Panc1 (cell line): ENCODE measurements at regions not wholly inside any gene's neighbourhood (a gene's known extent, or its start where the extent isn't known, plus 50 kb on each side); places are given as distances from the start of the nearest gene placed in this dataset.

ENCODE experiments used
- ATAC-seq: fragments of 200-7000 bp; cut with Tn5 transposase; 2 replicates; pipeline ENCODE4 v1.9.1; 2020; ENCODE audit warnings: mild to moderate bottlenecking, moderate library complexity
- BruUV-seq: library from RNA; stranded (reverse); fragments of 400-500 nt; replicated peaks from 2 replicates; lab custom pipeline; 2021; lab: Mats Ljungman, UMichigan
- CTCF ChIA-PET: fragments of 300-600 bp; sonication (Branson Sonifier 250); formaldehyde crosslinking; loops from one replicate; lab custom pipeline; 2022; ENCODE audit warnings: antibody characterized with exemption; lab: Charles Lee
- POLR2A ChIA-PET: fragments of 300-600 bp; sonication (Branson Sonifier 250); formaldehyde crosslinking; loops from one replicate; lab custom pipeline; 2022; ENCODE audit warnings: antibody characterized with exemption; lab: Charles Lee
- DNase-seq: peaks from one replicate; pipeline ENCODE4 v3.0.0-alpha.2; 2010; ENCODE audit warnings: low read depth, low spot score
- H3K27ac ChIP-seq: 2 replicates; pipeline ENCODE4 v1.5.1; 2011; ENCODE audit warnings: mild to moderate bottlenecking, low read length, inconsistent platforms
- H3K27me3 ChIP-seq: fragments of 200-500 bp; sonication (Bioruptor generic); 2 replicates; pipeline ENCODE4 v1.6.0; 2014; ENCODE audit warnings: low read length, inconsistent platforms; ENCODE audit not compliant: control insufficient read depth, insufficient read depth
- H3K36me3 ChIP-seq: fragments of 200-500 bp; sonication (Bioruptor generic); 2 replicates; pipeline ENCODE4 v1.5.1; 2014; ENCODE audit warnings: inconsistent platforms, mild to moderate bottlenecking, low read length, moderate library complexity; ENCODE audit not compliant: control insufficient read depth, insufficient read depth
- H3K4me1 ChIP-seq: 2 replicates; pipeline ENCODE4 v1.5.1; 2011; ENCODE audit warnings: inconsistent platforms, mild to moderate bottlenecking, low read length, moderate library complexity; ENCODE audit not compliant: control insufficient read depth, insufficient read depth
- H3K4me3 ChIP-seq, 2 experiments: 2 replicates each; pipeline ENCODE4 v1.5.1; 2011 to 2012; ENCODE audit warnings: low read depth in 2 of 2, low read length in 2 of 2, mild to moderate bottlenecking in 2 of 2, inconsistent platforms in 1 of 2, moderate library complexity in 1 of 2
- H3K9me3 ChIP-seq: fragments of 200-500 bp; sonication (Bioruptor generic); 2 replicates; pipeline ENCODE4 v1.5.1; 2014; ENCODE audit warnings: low read depth, mild to moderate bottlenecking, inconsistent platforms, low read length, moderate library complexity; ENCODE audit not compliant: control insufficient read depth, insufficient read depth
- POLR2AphosphoS5 ChIP-seq: IDR thresholded peaks from 2 replicates; pipeline ENCODE4 v1.6.1; 2012; ENCODE audit warnings: mild to moderate bottlenecking, low read depth, low read length, moderate library complexity
- SIN3A ChIP-seq: IDR thresholded peaks from 2 replicates; pipeline ENCODE4 v1.6.1; 2012; ENCODE audit warnings: low read depth, mild to moderate bottlenecking, low read length, moderate library complexity, borderline replicate concordance; ENCODE audit not compliant: insufficient read depth
- TCF7L2 ChIP-seq: IDR thresholded peaks from 2 replicates; pipeline ENCODE4 v1.6.1; 2011; ENCODE audit warnings: mild to moderate bottlenecking, low read depth, low read length, inconsistent platforms
- in situ Hi-C: cut with HindIII; loops from 2 replicates; pipeline ENCODE4 v1.10.0; 2016; ENCODE audit warnings: low sequenced_read_pairs, low pct_unique_long_range_greater_than_20kb
- intact Hi-C: fragments of 100-400 bp; cut with micrococcal nuclease; formaldehyde crosslinking; loops from one replicate; pipeline ENCODE4 v1.10.0; 2022; ENCODE audit not compliant: unreplicated experiment
- TF ChIP-seq, protein P1 (sequence below), 2 experiments: IDR thresholded peaks; 2 replicates each; pipeline ENCODE4 v1.6.1; 2011 to 2012; ENCODE audit warnings: low read depth in 2 of 2, control low read depth in 1 of 2, low read length in 1 of 2, mild to moderate bottlenecking in 1 of 2, moderate library complexity in 1 of 2; ENCODE audit not compliant: insufficient read depth in 1 of 2
- TF ChIP-seq, protein P2 (sequence below): fragments of 450-650 bp; IDR thresholded peaks from 2 replicates; pipeline ENCODE4 v1.5.1; 2017; ENCODE audit warnings: mild to moderate bottlenecking

DNA sequence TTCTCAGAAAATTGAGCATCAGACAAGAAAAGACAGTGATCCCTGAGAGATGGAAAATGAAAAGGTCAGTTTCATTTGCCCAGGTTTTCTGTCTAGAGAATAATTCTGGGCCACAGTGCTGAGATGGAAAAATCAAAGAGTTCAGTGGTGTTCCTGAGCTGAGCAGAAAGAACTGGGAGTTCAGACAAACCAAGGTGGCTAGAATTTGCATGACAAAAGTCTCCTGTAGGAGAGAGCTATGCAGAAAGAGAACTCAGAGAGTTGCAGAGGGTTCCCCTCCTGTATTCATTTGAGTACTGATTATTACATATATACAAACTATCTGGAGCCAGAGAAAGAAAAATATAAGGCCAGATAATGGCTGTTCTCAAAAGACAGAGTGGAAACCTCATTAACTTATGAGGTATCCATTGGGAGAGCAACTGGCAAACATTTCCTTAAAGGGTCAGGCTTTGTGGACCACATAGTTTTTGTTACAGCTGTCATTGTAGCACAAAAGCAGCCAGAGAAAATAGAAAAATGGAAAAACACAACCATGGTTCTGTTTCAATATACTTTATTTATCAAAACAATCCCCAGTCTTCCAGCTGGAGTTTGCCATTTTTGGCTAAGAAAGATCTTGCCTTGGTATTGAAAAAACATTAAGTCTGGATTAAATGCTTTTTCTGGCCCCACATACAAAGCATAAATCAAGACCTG lies 1004.1 kb downstream of the TBL1XR1 start:
- ATAC-seq (no peak), DNase-seq (no peak)
- no TSS peak for BruUV-seq
- Histone ChIP-seq H3K27me3 (no peaks in the 10 kb centered on the region), H3K4me3 (no peak overlapping the region), H3K27ac (no peak overlapping the region), H3K9me3 (peaks cover 9% of the 10 kb centered on the region; the same call in 1 of the 2 replicates), H3K36me3 (no peaks in the 10 kb centered on the region), H3K4me1 (no peaks in the 10 kb centered on the region)
- TF ChIP-seq, protein P1, sequence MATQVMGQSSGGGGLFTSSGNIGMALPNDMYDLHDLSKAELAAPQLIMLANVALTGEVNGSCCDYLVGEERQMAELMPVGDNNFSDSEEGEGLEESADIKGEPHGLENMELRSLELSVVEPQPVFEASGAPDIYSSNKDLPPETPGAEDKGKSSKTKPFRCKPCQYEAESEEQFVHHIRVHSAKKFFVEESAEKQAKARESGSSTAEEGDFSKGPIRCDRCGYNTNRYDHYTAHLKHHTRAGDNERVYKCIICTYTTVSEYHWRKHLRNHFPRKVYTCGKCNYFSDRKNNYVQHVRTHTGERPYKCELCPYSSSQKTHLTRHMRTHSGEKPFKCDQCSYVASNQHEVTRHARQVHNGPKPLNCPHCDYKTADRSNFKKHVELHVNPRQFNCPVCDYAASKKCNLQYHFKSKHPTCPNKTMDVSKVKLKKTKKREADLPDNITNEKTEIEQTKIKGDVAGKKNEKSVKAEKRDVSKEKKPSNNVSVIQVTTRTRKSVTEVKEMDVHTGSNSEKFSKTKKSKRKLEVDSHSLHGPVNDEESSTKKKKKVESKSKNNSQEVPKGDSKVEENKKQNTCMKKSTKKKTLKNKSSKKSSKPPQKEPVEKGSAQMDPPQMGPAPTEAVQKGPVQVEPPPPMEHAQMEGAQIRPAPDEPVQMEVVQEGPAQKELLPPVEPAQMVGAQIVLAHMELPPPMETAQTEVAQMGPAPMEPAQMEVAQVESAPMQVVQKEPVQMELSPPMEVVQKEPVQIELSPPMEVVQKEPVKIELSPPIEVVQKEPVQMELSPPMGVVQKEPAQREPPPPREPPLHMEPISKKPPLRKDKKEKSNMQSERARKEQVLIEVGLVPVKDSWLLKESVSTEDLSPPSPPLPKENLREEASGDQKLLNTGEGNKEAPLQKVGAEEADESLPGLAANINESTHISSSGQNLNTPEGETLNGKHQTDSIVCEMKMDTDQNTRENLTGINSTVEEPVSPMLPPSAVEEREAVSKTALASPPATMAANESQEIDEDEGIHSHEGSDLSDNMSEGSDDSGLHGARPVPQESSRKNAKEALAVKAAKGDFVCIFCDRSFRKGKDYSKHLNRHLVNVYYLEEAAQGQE (IDR thresholded peaks at IDR 0.05; ENCODE audit: insufficient read depth in 1 of 2, low read depth in 2 of 2, low read length in 1 of 2), result no peak
- TF ChIP-seq POLR2AphosphoS5 (no peak), SIN3A (no peak), TCF7L2 (no peak)
- TF ChIP-seq, protein P2, sequence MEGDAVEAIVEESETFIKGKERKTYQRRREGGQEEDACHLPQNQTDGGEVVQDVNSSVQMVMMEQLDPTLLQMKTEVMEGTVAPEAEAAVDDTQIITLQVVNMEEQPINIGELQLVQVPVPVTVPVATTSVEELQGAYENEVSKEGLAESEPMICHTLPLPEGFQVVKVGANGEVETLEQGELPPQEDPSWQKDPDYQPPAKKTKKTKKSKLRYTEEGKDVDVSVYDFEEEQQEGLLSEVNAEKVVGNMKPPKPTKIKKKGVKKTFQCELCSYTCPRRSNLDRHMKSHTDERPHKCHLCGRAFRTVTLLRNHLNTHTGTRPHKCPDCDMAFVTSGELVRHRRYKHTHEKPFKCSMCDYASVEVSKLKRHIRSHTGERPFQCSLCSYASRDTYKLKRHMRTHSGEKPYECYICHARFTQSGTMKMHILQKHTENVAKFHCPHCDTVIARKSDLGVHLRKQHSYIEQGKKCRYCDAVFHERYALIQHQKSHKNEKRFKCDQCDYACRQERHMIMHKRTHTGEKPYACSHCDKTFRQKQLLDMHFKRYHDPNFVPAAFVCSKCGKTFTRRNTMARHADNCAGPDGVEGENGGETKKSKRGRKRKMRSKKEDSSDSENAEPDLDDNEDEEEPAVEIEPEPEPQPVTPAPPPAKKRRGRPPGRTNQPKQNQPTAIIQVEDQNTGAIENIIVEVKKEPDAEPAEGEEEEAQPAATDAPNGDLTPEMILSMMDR, result no peak
- intact Hi-C loops (no loop called here), in situ Hi-C loops (no loop called here)
- ChIA-PET POLR2A (no interaction called here), CTCF (no interaction called here)

DNA sequence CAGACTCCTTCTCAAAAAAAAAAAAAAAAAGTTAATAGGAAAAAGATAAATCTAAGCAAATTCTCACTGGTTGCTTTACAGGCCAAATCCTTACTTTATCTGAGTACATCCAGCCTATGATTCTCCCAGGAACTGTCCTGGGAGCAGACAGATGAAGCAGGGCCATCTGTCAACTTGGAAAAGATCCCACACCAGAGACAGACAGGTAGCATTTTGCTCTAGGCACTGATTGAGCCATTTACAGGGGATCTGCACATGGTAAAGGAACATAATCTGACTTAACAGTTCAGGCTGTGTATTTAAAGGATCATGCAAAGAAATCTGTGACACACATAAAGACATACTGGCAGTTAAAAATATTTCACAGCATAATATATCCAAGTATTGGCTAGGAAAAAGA lies 1006.5 kb downstream of the TBL1XR1 start:
- no peak overlapping the region for H3K4me3 ChIP-seq
- POLR2A ChIA-PET, result no interaction called here

More for the DNA sequence above, 1006.5 kb downstream of the TBL1XR1 start:
- H3K27me3 ChIP-seq, result no peaks in the 10 kb centered on the region
- intact Hi-C loops, result no loop called here
- DNase-seq (no peak), ATAC-seq (no peak)
- in situ Hi-C loops, result no loop called here
- no TSS peak for BruUV-seq
- H3K27ac ChIP-seq, result no peak overlapping the region
- TF ChIP-seq, protein P2, result no peak
- TF ChIP-seq SIN3A (no peak), POLR2AphosphoS5 (no peak), TCF7L2 (no peak)
- TF ChIP-seq, protein P1 (IDR thresholded peaks at IDR 0.05; ENCODE audit: insufficient read depth in 1 of 2, low read depth in 2 of 2, low read length in 1 of 2), result no peak
- no peaks in the 10 kb centered on the region for H3K9me3 ChIP-seq
- H3K36me3 ChIP-seq, result no peaks in the 10 kb centered on the region
- CTCF ChIA-PET, result no interaction called here
- H3K4me1 ChIP-seq, result no peaks in the 10 kb centered on the region
